GM12878 (cell line): ENCODE measurements at regions not wholly inside any gene's neighbourhood (a gene's known extent, or its start where the extent isn't known, plus 50 kb on each side); places are given as distances from the start of the nearest gene placed in this dataset.
"Not testable (repeated sequence)": the region's sequence is repeated elsewhere in the genome, so short reads cannot be mapped to it uniquely, and the experiment has no call there.

Experiments used
- ATAC-seq: fragments of 200-7000 bp; cut with Tn5 transposase; 3 replicates; pipeline ENCODE4 v1.9.1; 2020; ENCODE audit warnings: mild to moderate bottlenecking, moderate library complexity
- BruUV-seq: library from RNA; stranded (reverse); fragments of 400-500 nt; replicated peaks from 2 replicates; lab custom pipeline; 2021; lab: Mats Ljungman, UMichigan
- CTCF ChIA-PET: fragments of 300-600 bp; sonication (Branson Sonifier 250); formaldehyde crosslinking; extraction: SDS; loops from one replicate; lab custom pipeline; 2021; ENCODE audit warnings: inconsistent platforms; lab: Yijun Ruan, JAX
- POLR2A ChIA-PET: fragments of 350-600 bp; formaldehyde crosslinking; extraction: SDS; loops from one replicate; lab custom pipeline; 2021; ENCODE audit warnings: inconsistent platforms; lab: Charles Lee
- RAD21 ChIA-PET: fragments of 300-600 bp; sonication (Branson Sonifier 250); formaldehyde crosslinking; loops from one replicate; lab custom pipeline; 2023; ENCODE audit warnings: antibody characterized with exemption; ENCODE audit not compliant: unreplicated experiment; lab: Charles Lee
- SMC1A ChIA-PET: fragments of 300-600 bp; sonication (Branson Sonifier 250); formaldehyde crosslinking; loops from one replicate; lab custom pipeline; 2023; ENCODE audit not compliant: unreplicated experiment, uncharacterized antibody; lab: Charles Lee
- DNase-seq: peaks from one replicate; pipeline ENCODE4 v3.0.0-alpha.2; 2011; ENCODE audit warnings: low read depth, low spot score
- FAIRE-seq: peaks from 3 replicates; lab custom pipeline; 2011; peaks lifted over from hg19 to GRCh38; lab: Jason Lieb, UNC
- H2AFZ ChIP-seq: 2 replicates; pipeline ENCODE4 v1.6.0; 2011; ENCODE audit warnings: low read depth, low read length, control low read depth; ENCODE audit not compliant: control insufficient read depth
- H3K27ac ChIP-seq: 2 replicates; pipeline ENCODE4 v1.5.1; 2011; ENCODE audit warnings: control low read depth; ENCODE audit not compliant: control insufficient read depth, insufficient read depth
- H3K27me3 ChIP-seq, 2 experiments: replicated peaks in 1 of 2; 2 replicates each; pipeline versions ENCODE4 v1.6.0 to v1.6.1; 2011; ENCODE audit warnings: low read length in 1 of 2; ENCODE audit not compliant: control insufficient read depth in 2 of 2, insufficient read depth in 2 of 2
- H3K36me3 ChIP-seq, 2 experiments: 2 replicates each; pipeline ENCODE4 v1.5.1; 2011; ENCODE audit warnings: low read length in 1 of 2; ENCODE audit not compliant: control insufficient read depth in 2 of 2, insufficient read depth in 2 of 2
- H3K4me1 ChIP-seq: 2 replicates; pipeline ENCODE4 v1.6.1; 2011; ENCODE audit warnings: mild to moderate bottlenecking, low read length, moderate library complexity, mixed read lengths; ENCODE audit not compliant: control insufficient read depth, insufficient read depth
- H3K4me2 ChIP-seq: 2 replicates; pipeline ENCODE4 v1.6.0; 2011; ENCODE audit warnings: control low read depth; ENCODE audit not compliant: control insufficient read depth, insufficient read depth
- H3K4me3 ChIP-seq: fragments of 200-600 bp; sonication (generic); 2 replicates; pipeline ENCODE4 v1.5.1; 2016
- H3K79me2 ChIP-seq: 2 replicates; pipeline ENCODE4 v1.6.0; 2011; ENCODE audit warnings: low read length; ENCODE audit not compliant: control insufficient read depth, insufficient read depth
- H3K9ac ChIP-seq: 2 replicates; pipeline ENCODE4 v1.8.0; 2011; ENCODE audit warnings: low read length, control low read depth, mixed read lengths; ENCODE audit not compliant: control insufficient read depth, insufficient read depth
- H3K9me3 ChIP-seq: replicated peaks from 3 replicates; pipeline ENCODE4 v1.5.1; 2011; ENCODE audit warnings: mild to moderate bottlenecking, low read length; ENCODE audit not compliant: control insufficient read depth, insufficient read depth
- H4K20me1 ChIP-seq: 2 replicates; pipeline ENCODE4 v1.6.0; 2011; ENCODE audit not compliant: control insufficient read depth, insufficient read depth
- STAT1 ChIP-seq: fragments of 450-650 bp; conservative IDR thresholded peaks from 2 replicates; pipeline ENCODE4 v1.6.1; 2014; ENCODE audit warnings: antibody characterized with exemption, mild to moderate bottlenecking
- ZNF274 ChIP-seq: IDR thresholded peaks from one replicate; pipeline ENCODE4 v1.8.0; 2011; ENCODE audit not compliant: insufficient read length, insufficient read depth
- WGBS: methylation state at CpG from one replicate; pipeline ENCODE4 v1.1.6; 2016; ENCODE audit warnings: low lambda C conversion rate; ENCODE audit not compliant: insufficient replicate concordance, insufficient coverage; ENCODE audit errors: missing lambda C conversion rate; 5-methylcytosine and 5-hydroxymethylcytosine counted together
- in situ Hi-C: fragments of 300-500 bp; cut with MboI; formaldehyde crosslinking; loops from 9 replicates; pipeline ENCODE4 v1.14.3; 2018; ENCODE audit warnings: mixed read lengths
- intact Hi-C: fragments of 100-400 bp; cut with micrococcal nuclease; formaldehyde crosslinking; loops from one replicate; pipeline ENCODE4 v1.14.2; 2022; ENCODE audit not compliant: unreplicated experiment

- Histone ChIP-seq H2AFZ (no peak overlapping the region), H3K4me3 (no peak overlapping the region), H3K9me3 (no peaks in the 10 kb centered on the region), H3K36me3 (no peaks in the 10 kb centered on the region), H3K4me1 (no peaks in the 10 kb centered on the region), H3K27me3 (no peaks in the 10 kb centered on the region), H3K79me2 (no peaks in the 10 kb centered on the region), H3K9ac (no peak overlapping the region), H4K20me1 (no peaks in the 10 kb centered on the region), H3K27ac (no peak overlapping the region), H3K4me2 (no peak overlapping the region)
- no peak for DNase-seq
- SMC1A ChIA-PET = no interaction called here
- POLR2A ChIA-PET = no interaction called here
- BruUV-seq = no TSS peak
- ATAC-seq = no peak
- in situ Hi-C loops (no loop called here), intact Hi-C loops (no loop called here)
- WGBS = 0% methylated on average over 2 of the region's 2 CpGs
- TF ChIP-seq STAT1 (no peak), ZNF274 (no peak)
- no peak for FAIRE-seq
- RAD21 ChIA-PET = no interaction called here
- CTCF ChIA-PET = no interaction called here
Observed at GRCh38 chr4:30208731-30209435, 511.3 kb upstream of the PCDH7 start.

- RAD21 ChIA-PET, H3K4me2 ChIP-seq, CTCF ChIA-PET, POLR2A ChIA-PET, H3K79me2 ChIP-seq, SMC1A ChIA-PET, H3K4me1 ChIP-seq, BruUV-seq, FAIRE-seq, DNase-seq, H3K4me3 ChIP-seq, H3K27ac ChIP-seq, H4K20me1 ChIP-seq, H2AFZ ChIP-seq, H3K36me3 ChIP-seq, H3K27me3 ChIP-seq, in situ Hi-C loops, H3K9me3 ChIP-seq, H3K9ac ChIP-seq, intact Hi-C loops, ATAC-seq: not testable (repeated sequence)
- WGBS = 70% methylated on average over 4 of the region's 4 CpGs
Observed at GRCh38 chr4:30215973-30216372, 504.2 kb upstream of the PCDH7 start.
